ENCODE measurements at regions not wholly inside any gene's neighbourhood (a gene's known extent, or its start where the extent isn't known, plus 50 kb on each side); places are given as distances from the start of the nearest gene placed in this dataset.

- H3K9ac ChIP-seq (ENCODE audit: control insufficient read depth, insufficient read depth, low read length) = no peak overlapping the region
- no peaks in the 10 kb centered on the region for H3K79me2 ChIP-seq (ENCODE audit: control insufficient read depth, insufficient read depth, low read length)
- H3K9me3 ChIP-seq (replicated peaks; ENCODE audit: control insufficient read depth, insufficient read depth, low read length) = peaks cover 2% of the 10 kb centered on the region; the same call in 1 of the 3 replicates
- WGBS (ENCODE audit: insufficient coverage, insufficient replicate concordance, low lambda C conversion rate, missing lambda C conversion rate) = 65% methylated on average over 6 of the region's 6 CpGs
- BruUV-seq (replicated peaks) = no TSS peak
- intact Hi-C loops (cut with micrococcal nuclease; ENCODE audit: unreplicated experiment) = no loop called here
- no peak overlapping the region for H3K27ac ChIP-seq (ENCODE audit: control insufficient read depth, insufficient read depth)
- in situ Hi-C loops (cut with MboI) = no loop called here
- ATAC-seq (no peak), FAIRE-seq (no peak), DNase-seq (ENCODE audit: low read depth, low spot score) (no peak)
- TF ChIP-seq TBL1XR1 (IDR thresholded peaks at IDR 0.05; ENCODE audit: low read depth, low read length) (no peak), MYB (IDR thresholded peaks at IDR 0.05; ENCODE audit: borderline replicate concordance, low read depth, low read length) (no peak), BCLAF1 (IDR thresholded peaks at IDR 0.05) (no peak), SIX5 (IDR thresholded peaks at IDR 0.05; ENCODE audit: low read depth, low read length, severe bottlenecking) (no peak), MTA3 (IDR thresholded peaks at IDR 0.05; ENCODE audit: borderline replicate concordance, low read length) (no peak), BHLHE40 (IDR thresholded peaks at IDR 0.05; ENCODE audit: borderline replicate concordance in 1 of 2, low read depth in 2 of 2, low read length in 1 of 2) (no peak), MAX (IDR thresholded peaks at IDR 0.05; ENCODE audit: low read depth, low read length) (no peak), EGR1 (IDR thresholded peaks at IDR 0.05; ENCODE audit: borderline replicate concordance in 1 of 2, low read depth in 2 of 2, low read length in 2 of 2) (no peak), POU2F2 (IDR thresholded peaks at IDR 0.05; ENCODE audit: borderline replicate concordance, low read depth, low read length) (no peak), NR2C1 (IDR thresholded peaks at IDR 0.05) (no peak), IRF4 (IDR thresholded peaks at IDR 0.05; ENCODE audit: low read depth, low read length) (no peak), PML (IDR thresholded peaks at IDR 0.05; ENCODE audit: low read length) (no peak), ZBTB33 (IDR thresholded peaks at IDR 0.05) (no peak), SP1 (IDR thresholded peaks at IDR 0.05; ENCODE audit: low read depth, low read length) (no peak)
- ChIA-PET POLR2A (interaction anchor here (0.5 kb wide), 1 partner anchor 74 kb away, joined by 7 read pairs; no protein-coding TSS in a partner anchor), SMC1A (ENCODE audit: uncharacterized antibody, unreplicated experiment) (interaction anchor here (1.5 kb wide), 1 partner anchor 16 kb away, joined by 5 read pairs; no protein-coding TSS in a partner anchor), CTCF (no interaction called here), RAD21 (ENCODE audit: unreplicated experiment) (interaction anchor here (0.9 kb wide), 1 partner anchor 15 kb away, joined by 3 read pairs; no protein-coding TSS in a partner anchor)
- H3K4me1 ChIP-seq (ENCODE audit: control insufficient read depth, insufficient read depth, low read length) = peaks cover 19% of the 10 kb centered on the region
- peaks cover 3 to 7% of the 10 kb centered on the region in 2 experiments; a peak in 3 of 4 replicates for H3K27me3 ChIP-seq (replicated peaks in 1 of 2; ENCODE audit: control insufficient read depth in 2 of 2, insufficient read depth in 2 of 2, low read length in 1 of 2)
- H3K4me3 ChIP-seq = no peak overlapping the region
- no peaks in the 10 kb centered on the region; the same call in 1 of the 2 replicates for H4K20me1 ChIP-seq (ENCODE audit: control insufficient read depth, insufficient read depth)
- H2AFZ ChIP-seq (ENCODE audit: control insufficient read depth, low read depth, low read length) = no peak overlapping the region
- no peaks in the 10 kb centered on the region for H3K36me3 ChIP-seq (ENCODE audit: control insufficient read depth in 2 of 2, insufficient read depth in 2 of 2, low read length in 1 of 2)
- H3K4me2 ChIP-seq (ENCODE audit: control insufficient read depth, insufficient read depth) = no peak overlapping the region
Observed at GRCh38 chr2:203600286-203600685, 65.2 kb upstream of the RAPH1 start.

Data from GM12878 (cell line).